ENCODE measurements at regions not wholly inside any gene's neighbourhood (a gene's known extent, or its start where the extent isn't known, plus 50 kb on each side); places are given as distances from the start of the nearest gene placed in this dataset.

GRCh38 chr10:78623578-78624215, 445.1 kb upstream of the ZMIZ1 start:
- H3K27me3 Mint-ChIP-seq (ENCODE audit: unreplicated experiment): peaks cover 4% of the 10 kb centered on the region
- no peak for TF ChIP-seq CTCF (IDR thresholded peaks at IDR 0.05; ENCODE audit: unreplicated experiment)
- no peaks in the 10 kb centered on the region for H3K36me3 Mint-ChIP-seq (ENCODE audit: low read depth, unreplicated experiment)
- H3K9me3 Mint-ChIP-seq (ENCODE audit: unreplicated experiment): no peaks in the 10 kb centered on the region
- H3K27ac Mint-ChIP-seq (ENCODE audit: unreplicated experiment): no peak overlapping the region
- peaks cover 3% of the 10 kb centered on the region for H3K4me1 Mint-ChIP-seq (ENCODE audit: unreplicated experiment)
- DNase-seq (ENCODE audit: low spot score): no peak
- no peak overlapping the region for H3K4me3 Mint-ChIP-seq (ENCODE audit: unreplicated experiment)

GRCh38 chr10:78624791-78625190, 444.0 kb upstream of the ZMIZ1 start:
- H3K4me3 Mint-ChIP-seq (ENCODE audit: unreplicated experiment): no peak overlapping the region
- H3K4me1 Mint-ChIP-seq (ENCODE audit: unreplicated experiment): peaks cover 3% of the 10 kb centered on the region
- peaks cover 3% of the 10 kb centered on the region for H3K27me3 Mint-ChIP-seq (ENCODE audit: unreplicated experiment)
- no peaks in the 10 kb centered on the region for H3K36me3 Mint-ChIP-seq (ENCODE audit: low read depth, unreplicated experiment)
- no peak for TF ChIP-seq CTCF (IDR thresholded peaks at IDR 0.05; ENCODE audit: unreplicated experiment)
- no peak overlapping the region for H3K27ac Mint-ChIP-seq (ENCODE audit: unreplicated experiment)
- H3K9me3 Mint-ChIP-seq (ENCODE audit: unreplicated experiment): no peaks in the 10 kb centered on the region
- no peak for DNase-seq (ENCODE audit: low spot score)

GRCh38 chr10:78626471-78626870, 442.3 kb upstream of the ZMIZ1 start:
- peaks cover 2% of the 10 kb centered on the region for H3K27me3 Mint-ChIP-seq (ENCODE audit: unreplicated experiment)
- TF ChIP-seq CTCF (IDR thresholded peaks at IDR 0.05; ENCODE audit: unreplicated experiment): no peak
- no peaks in the 10 kb centered on the region for H3K9me3 Mint-ChIP-seq (ENCODE audit: unreplicated experiment)
- peaks cover 3% of the 10 kb centered on the region for H3K4me1 Mint-ChIP-seq (ENCODE audit: unreplicated experiment)
- no peaks in the 10 kb centered on the region for H3K36me3 Mint-ChIP-seq (ENCODE audit: low read depth, unreplicated experiment)
- no peak for DNase-seq (ENCODE audit: low spot score)
- no peak overlapping the region for H3K4me3 Mint-ChIP-seq (ENCODE audit: unreplicated experiment)
- H3K27ac Mint-ChIP-seq (ENCODE audit: unreplicated experiment): no peak overlapping the region

GRCh38 chr10:78627254-78627795, 441.4 kb upstream of the ZMIZ1 start:
- peaks cover 2% of the 10 kb centered on the region for H3K27me3 Mint-ChIP-seq (ENCODE audit: unreplicated experiment)
- no peaks in the 10 kb centered on the region for H3K36me3 Mint-ChIP-seq (ENCODE audit: low read depth, unreplicated experiment)
- H3K4me3 Mint-ChIP-seq (ENCODE audit: unreplicated experiment): no peak overlapping the region
- no peak for DNase-seq (ENCODE audit: low spot score)
- no peaks in the 10 kb centered on the region for H3K9me3 Mint-ChIP-seq (ENCODE audit: unreplicated experiment)
- no peak for TF ChIP-seq CTCF (IDR thresholded peaks at IDR 0.05; ENCODE audit: unreplicated experiment)
- peaks cover 3% of the 10 kb centered on the region for H3K4me1 Mint-ChIP-seq (ENCODE audit: unreplicated experiment)
- no peak overlapping the region for H3K27ac Mint-ChIP-seq (ENCODE audit: unreplicated experiment)

GRCh38 chr10:78628976-78629375, 439.8 kb upstream of the ZMIZ1 start:
- H3K27ac Mint-ChIP-seq (ENCODE audit: unreplicated experiment): no peak overlapping the region
- DNase-seq (ENCODE audit: low spot score): no peak
- no peak overlapping the region for H3K4me3 Mint-ChIP-seq (ENCODE audit: unreplicated experiment)
- no peaks in the 10 kb centered on the region for H3K9me3 Mint-ChIP-seq (ENCODE audit: unreplicated experiment)
- no peaks in the 10 kb centered on the region for H3K4me1 Mint-ChIP-seq (ENCODE audit: unreplicated experiment)
- H3K27me3 Mint-ChIP-seq (ENCODE audit: unreplicated experiment): no peaks in the 10 kb centered on the region
- no peak for TF ChIP-seq CTCF (IDR thresholded peaks at IDR 0.05; ENCODE audit: unreplicated experiment)
- no peaks in the 10 kb centered on the region for H3K36me3 Mint-ChIP-seq (ENCODE audit: low read depth, unreplicated experiment)
